GM19455 (cell line): ENCODE measurements at regions not wholly inside any gene's neighbourhood (a gene's known extent, or its start where the extent isn't known, plus 50 kb on each side); places are given as distances from the start of the nearest gene placed in this dataset.
"Not testable (repeated sequence)": the region's sequence is repeated elsewhere in the genome, so short reads cannot be mapped to it uniquely, and the experiment has no call there.

Experiments used
- ATAC-seq: cut with Tn5 transposase; IDR thresholded peaks from one replicate; pipeline ENCODE4 v1.9.1; 2021; ENCODE audit not compliant: unreplicated experiment

DNA sequence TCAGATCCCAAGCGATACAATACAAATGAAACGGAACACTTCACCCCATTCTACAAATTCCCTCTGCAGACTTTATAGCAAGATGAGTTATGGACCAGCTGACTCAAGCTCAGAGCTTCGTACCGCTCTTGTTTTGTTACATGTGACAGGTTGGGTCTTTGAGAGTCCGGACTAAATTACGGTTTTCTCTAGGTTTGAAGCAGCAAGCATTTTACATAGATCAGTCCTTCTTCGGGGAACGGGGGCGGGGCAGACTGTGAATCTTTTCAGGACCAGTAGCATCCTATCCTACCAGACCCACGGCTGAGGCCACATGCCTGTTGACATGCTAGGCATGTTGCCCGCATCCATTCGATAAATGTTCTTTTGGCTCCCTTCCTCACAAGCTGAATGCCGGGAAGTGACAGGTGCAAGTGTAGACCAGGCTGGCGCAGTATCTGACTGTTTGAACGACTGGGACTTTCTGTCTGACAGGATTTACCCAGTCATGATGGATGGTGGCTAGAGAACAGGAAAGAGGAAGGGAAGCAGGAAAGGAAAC lies 811.0 kb upstream of the GRAMD2B start:
- no peak for ATAC-seq

DNA sequence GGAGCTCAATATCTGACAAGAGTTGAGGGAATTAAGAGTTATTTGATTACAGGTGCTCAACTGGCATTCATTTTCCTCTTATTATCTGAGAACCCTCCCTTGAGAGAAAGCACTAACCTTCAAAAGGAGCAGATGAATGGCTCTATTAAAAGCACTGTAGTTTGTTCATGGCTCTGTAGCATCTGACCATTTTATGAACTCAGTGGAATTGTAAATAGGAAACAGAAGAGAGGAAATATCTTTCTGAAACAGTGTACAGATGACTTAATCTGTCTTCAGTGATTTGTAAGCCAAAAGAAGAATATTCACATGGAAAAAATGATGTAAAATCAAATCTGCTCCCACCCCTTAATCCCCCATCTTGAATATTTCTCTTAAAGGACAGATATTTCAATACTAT lies 810.4 kb upstream of the GRAMD2B start:
- ATAC-seq: no peak

- no peak for ATAC-seq
Measured at GRCh38 chr5:125630237-125630636, 793.0 kb upstream of the GRAMD2B start.

DNA sequence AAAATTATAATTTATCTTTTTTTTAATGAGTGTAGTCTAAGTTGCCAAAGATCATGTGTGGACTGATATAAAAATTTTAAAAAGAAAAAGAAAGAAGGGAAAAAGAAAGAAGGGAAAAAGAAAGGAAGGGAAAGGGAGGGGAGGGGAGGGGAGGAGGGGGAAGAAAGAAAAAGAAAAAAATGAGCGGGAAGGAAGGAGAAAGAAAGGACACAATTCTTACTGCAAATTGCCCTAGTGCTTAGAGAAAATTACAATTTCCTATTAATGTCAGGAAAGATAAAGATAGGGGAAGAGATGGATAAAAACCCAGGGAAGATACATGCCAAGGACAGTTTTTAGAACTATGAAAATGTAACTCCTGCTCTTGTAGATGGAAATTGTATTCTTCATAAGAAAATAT lies 789.7 kb upstream of the GRAMD2B start:
- ATAC-seq: no peak

GRCh38 chr5:125634216-125634835 lies 788.9 kb upstream of the GRAMD2B start:
- ATAC-seq: no peak

DNA sequence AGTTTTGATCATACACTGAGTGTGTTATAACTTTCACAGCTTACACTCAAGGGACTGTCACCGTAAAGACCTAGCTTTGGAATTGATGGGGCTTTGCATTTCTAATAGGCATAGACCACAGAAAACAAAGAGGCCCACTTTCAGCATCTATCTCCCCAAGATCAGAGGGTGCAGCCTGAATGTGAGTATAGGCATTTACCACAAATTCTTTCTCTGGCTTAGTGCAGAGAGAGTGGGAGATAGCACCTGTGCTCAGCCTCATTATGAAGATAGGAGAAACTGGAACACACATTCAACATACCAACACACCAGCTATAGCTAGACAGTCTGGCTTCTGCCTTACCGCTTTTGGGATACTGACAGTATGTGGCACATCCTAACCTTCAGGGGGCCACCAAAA lies 783.4 kb upstream of the GRAMD2B start:
- ATAC-seq: no peak

GRCh38 chr5:125652761-125653160 lies 770.4 kb upstream of the GRAMD2B start:
- ATAC-seq: no peak

- ATAC-seq: no peak
Measured at GRCh38 chr5:125654392-125654791, 768.8 kb upstream of the GRAMD2B start.

GRCh38 chr5:125655156-125655555 lies 768.1 kb upstream of the GRAMD2B start:
- no peak for ATAC-seq

- ATAC-seq: no peak
Measured at GRCh38 chr5:125657936-125658335, 765.3 kb upstream of the GRAMD2B start.

GRCh38 chr5:125659316-125660023 lies 763.7 kb upstream of the GRAMD2B start:
- no peak for ATAC-seq

- ATAC-seq: no peak
Measured at GRCh38 chr5:125660231-125660895, 762.8 kb upstream of the GRAMD2B start.

- no peak for ATAC-seq
Measured at GRCh38 chr5:125661584-125661983, 761.6 kb upstream of the GRAMD2B start.

- ATAC-seq: no peak
Measured at GRCh38 chr5:125668884-125669283, 754.3 kb upstream of the GRAMD2B start.

DNA sequence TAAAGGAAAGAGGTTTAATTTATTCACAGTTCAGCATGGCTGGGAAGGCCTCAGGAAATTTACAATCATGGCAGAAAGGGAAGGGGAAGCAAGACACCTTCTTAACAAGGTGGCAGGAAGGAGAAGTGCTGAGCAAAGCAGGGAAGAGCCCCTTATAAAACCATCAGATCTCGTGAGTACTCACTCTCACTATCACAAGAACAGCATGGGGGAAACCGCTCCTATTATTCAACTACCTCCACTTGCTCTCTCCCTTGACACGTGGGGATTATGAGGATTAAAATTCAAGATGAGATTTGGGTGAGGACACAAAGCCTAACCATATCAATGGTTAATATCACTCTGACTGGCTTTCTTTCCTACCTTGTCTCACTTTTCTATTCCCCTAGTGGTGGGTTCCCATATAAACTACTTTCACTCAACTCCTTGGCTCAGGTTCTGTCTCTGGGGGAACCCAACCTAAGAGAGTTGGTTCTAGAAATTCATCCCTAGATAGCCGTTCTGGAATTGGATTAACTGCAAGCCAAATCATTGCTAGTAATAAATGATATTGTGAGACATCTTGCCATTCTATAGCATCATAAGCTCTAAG lies 749.8 kb upstream of the GRAMD2B start:
- no peak for ATAC-seq

- ATAC-seq: no peak
Measured at GRCh38 chr5:125679522-125679921, 743.7 kb upstream of the GRAMD2B start.

DNA sequence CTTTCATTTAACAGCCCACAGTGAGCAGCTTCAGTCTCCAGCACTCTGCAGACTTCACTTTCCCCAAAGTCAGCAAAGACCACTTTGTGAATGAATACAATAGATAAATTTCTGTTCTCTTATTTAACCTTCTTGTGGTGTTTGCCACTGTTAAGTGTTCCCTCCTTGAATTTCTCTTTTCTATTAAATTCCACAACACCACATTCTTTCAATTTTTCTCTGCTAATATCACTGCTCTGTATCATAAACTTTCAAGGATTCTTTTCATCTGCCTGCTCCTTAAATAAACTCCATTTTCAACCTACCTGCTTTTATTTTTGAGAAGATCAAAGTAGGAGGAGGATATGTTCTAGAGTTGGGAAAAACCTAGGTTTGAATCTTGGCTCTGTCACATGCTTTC lies 739.5 kb upstream of the GRAMD2B start:
- no peak for ATAC-seq

GRCh38 chr5:125685771-125686170 lies 737.4 kb upstream of the GRAMD2B start:
- ATAC-seq: no peak

DNA sequence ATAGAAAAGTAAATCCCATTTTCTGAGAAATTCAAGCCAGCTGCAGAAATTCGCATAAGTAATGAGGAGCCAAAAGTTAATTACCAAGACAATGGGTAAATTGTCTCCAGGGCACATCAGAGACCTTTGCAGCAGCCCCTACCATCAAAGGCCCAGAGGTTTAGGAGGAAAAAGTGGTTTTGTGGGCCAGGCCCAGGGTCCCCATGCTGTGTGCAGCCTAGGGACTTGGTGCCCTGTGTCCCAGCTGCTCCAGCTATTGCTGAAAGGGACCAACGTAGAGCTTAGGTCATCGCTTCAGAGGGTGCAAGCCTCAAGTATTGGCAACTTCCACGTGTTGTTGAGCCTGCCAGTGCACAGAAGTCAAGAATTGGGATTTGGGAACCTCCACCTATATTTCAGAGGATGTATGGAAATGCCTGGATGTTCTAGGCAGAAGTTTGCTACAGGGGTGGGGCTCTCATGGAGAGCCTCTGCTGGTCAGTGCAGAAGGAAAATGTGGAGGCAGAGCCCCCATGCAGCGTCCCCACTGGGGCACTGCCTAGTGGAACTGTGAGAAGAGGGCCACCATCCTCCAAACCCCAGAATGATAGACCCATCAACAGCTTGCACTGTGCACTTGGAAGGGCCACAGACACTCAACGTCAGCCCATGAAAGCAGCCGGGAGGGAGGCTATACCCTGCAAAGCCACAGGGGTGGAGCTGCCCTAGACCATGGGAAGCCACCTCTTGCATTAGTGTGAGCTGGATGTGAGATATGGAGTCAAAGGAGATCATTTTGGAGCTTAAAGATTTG lies 731.3 kb upstream of the GRAMD2B start:
- not testable (repeated sequence) for ATAC-seq

DNA sequence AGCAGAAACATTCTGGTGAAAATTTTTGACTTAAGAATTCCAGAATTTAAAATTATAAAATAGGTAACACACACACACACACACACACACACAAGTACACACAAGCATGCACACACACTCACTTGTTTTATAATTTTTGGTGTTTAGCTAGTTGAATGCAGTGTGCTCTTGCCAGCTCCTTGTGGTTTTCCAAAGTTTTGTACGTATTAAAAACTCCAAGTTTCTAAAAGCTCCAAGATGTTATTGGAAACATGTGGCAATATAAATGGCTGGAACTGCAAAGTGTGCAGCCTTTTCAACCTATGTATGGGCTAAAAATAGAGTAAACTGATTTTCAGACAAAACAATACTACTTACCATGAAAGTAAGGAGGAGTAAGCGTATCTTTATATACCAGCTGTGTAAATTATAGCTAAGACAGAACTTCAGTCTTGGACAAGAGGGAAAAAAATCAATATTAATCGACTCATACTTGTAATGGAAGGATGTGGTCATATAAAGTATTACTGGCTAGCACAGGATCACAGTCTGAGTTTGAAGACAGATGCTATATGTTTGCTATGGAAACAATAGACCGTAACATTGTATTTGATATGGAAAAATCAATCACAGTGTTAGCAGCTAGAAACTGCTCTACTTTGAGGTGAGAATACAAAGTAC lies 727.1 kb upstream of the GRAMD2B start:
- ATAC-seq: no peak
